ENCODE measurements at regions not wholly inside any gene's neighbourhood (a gene's known extent, or its start where the extent isn't known, plus 50 kb on each side); places are given as distances from the start of the nearest gene placed in this dataset.

DNA sequence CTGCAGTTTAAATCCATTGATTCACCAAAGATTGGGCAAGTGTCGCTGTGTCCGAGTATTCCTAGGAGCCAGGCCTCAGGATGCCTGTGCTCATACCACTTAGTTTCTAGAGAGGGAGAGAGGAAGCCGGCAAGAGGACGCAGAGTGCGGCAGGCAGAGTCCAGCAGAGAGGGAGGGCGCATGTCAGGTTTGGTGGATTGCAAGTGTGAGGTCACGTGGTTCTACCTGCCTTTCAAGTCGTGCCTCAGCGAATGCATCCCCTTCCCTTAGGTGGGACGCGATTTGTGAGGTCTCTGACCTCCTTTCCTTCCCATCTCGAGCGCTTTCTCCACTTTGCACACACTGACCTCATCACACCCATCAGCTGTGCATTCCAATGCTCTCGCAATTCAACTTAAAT is 188.1 kb downstream of the TMEM18 start:
- no peaks in the 10 kb centered on the region for H3K79me2 ChIP-seq (ENCODE audit: insufficient read depth, low read length)
- FAIRE-seq (peak; percentile 36), DNase-seq (ENCODE audit: low spot score) (no peak), ATAC-seq (peak; percentile 61)
- no peaks in the 10 kb centered on the region for H4K20me1 ChIP-seq (ENCODE audit: insufficient read depth, low read length)
- in situ Hi-C loops (cut with HindIII; ENCODE audit: extremely low pct_ligation_motif_present, low pct_unique_long_range_greater_than_20kb) = no loop called here
- no peak overlapping the region for H3K27ac ChIP-seq (ENCODE audit: extremely low read length, insufficient read depth, low read length)
- H3K9ac ChIP-seq (ENCODE audit: insufficient read depth, low read depth, low read length) = no peak overlapping the region
- 8% methylated on average over 14 of the region's 14 CpGs for WGBS (ENCODE audit: low lambda C conversion rate)
- BruUV-seq (replicated peaks) = no TSS peak
- ChIA-PET POLR2A (no interaction called here), CTCF (ENCODE audit: low intra/inter-chr PET ratio, low total read pairs) (no interaction called here)
- H3K4me2 ChIP-seq (ENCODE audit: low read depth, low read length) = no peak overlapping the region
- H3K4me1 ChIP-seq (ENCODE audit: insufficient read depth, low read length) = no peaks in the 10 kb centered on the region
- no peaks in the 10 kb centered on the region for H3K36me3 ChIP-seq (replicated peaks in 1 of 2; ENCODE audit: control insufficient read depth in 1 of 2, insufficient read depth in 2 of 2, low read length in 2 of 2)
- H3K27me3 ChIP-seq (ENCODE audit: control insufficient read depth in 1 of 2, insufficient read depth in 2 of 2, low read length in 2 of 2) = peaks cover 8 to 42% of the 10 kb centered on the region in 2 experiments
- H2AFZ ChIP-seq (ENCODE audit: low read length) = no peak overlapping the region
- H3K9me3 ChIP-seq (ENCODE audit: low read length) = no peaks in the 10 kb centered on the region
- intact Hi-C loops (cut with micrococcal nuclease; ENCODE audit: unreplicated experiment) = no loop called here
- no peak overlapping the region for H3K4me3 ChIP-seq (replicated peaks in 1 of 3; ENCODE audit: insufficient read depth in 1 of 3, low read depth in 2 of 3, low read length in 3 of 3)
- no peak for TF ChIP-seq CHD2 (IDR thresholded peaks at IDR 0.05; ENCODE audit: low read depth, low read length)
- TF ChIP-seq HNRNPH1 (optimal IDR thresholded peaks at IDR 0.05; ENCODE audit: low read depth, low read length) = no peak
- TF ChIP-seq HNRNPUL1 (IDR thresholded peaks at IDR 0.05; ENCODE audit: low read depth, low read length) = no peak
- TF ChIP-seq, protein P1, sequence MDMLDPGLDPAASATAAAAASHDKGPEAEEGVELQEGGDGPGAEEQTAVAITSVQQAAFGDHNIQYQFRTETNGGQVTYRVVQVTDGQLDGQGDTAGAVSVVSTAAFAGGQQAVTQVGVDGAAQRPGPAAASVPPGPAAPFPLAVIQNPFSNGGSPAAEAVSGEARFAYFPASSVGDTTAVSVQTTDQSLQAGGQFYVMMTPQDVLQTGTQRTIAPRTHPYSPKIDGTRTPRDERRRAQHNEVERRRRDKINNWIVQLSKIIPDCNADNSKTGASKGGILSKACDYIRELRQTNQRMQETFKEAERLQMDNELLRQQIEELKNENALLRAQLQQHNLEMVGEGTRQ (IDR thresholded peaks at IDR 0.05; ENCODE audit: low read depth, low read length) = peak; percentile 69
- TF ChIP-seq, protein P1 (CRISPR knock-in tag; IDR thresholded peaks at IDR 0.05; ENCODE audit: borderline replicate concordance) = no peak
- no peak for TF ChIP-seq ZNF484 (CRISPR knock-in tag; IDR thresholded peaks at IDR 0.05; ENCODE audit: borderline replicate concordance, low read depth)
- TF ChIP-seq ZZZ3 (CRISPR knock-in tag; IDR thresholded peaks at IDR 0.05; ENCODE audit: borderline replicate concordance) = no peak
- no peak for TF ChIP-seq WIZ (CRISPR knock-in tag; IDR thresholded peaks at IDR 0.05)
- TF ChIP-seq ZNF274 (CRISPR knock-in tag; IDR thresholded peaks at IDR 0.05) = no peak
- no peak for TF ChIP-seq CBFB (CRISPR knock-in tag; IDR thresholded peaks at IDR 0.05)
- TF ChIP-seq, protein P2, sequence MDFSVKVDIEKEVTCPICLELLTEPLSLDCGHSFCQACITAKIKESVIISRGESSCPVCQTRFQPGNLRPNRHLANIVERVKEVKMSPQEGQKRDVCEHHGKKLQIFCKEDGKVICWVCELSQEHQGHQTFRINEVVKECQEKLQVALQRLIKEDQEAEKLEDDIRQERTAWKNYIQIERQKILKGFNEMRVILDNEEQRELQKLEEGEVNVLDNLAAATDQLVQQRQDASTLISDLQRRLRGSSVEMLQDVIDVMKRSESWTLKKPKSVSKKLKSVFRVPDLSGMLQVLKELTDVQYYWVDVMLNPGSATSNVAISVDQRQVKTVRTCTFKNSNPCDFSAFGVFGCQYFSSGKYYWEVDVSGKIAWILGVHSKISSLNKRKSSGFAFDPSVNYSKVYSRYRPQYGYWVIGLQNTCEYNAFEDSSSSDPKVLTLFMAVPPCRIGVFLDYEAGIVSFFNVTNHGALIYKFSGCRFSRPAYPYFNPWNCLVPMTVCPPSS (IDR thresholded peaks at IDR 0.05) = no peak
- no peak for TF ChIP-seq ZNF619 (CRISPR knock-in tag; IDR thresholded peaks at IDR 0.05)
- no peak for TF ChIP-seq ZFP36L2 (CRISPR knock-in tag; IDR thresholded peaks at IDR 0.05)
- peak; percentile 68; the same call in 1 of the 2 replicates for TF ChIP-seq RAD51 (IDR thresholded peaks at IDR 0.05; ENCODE audit: borderline replicate concordance)

All from HepG2 (cell line).